Stimulated activated naive B cell treated with anti-CD40 and anti-IgM and Interleukin-4, amounts not matched to agents 10 μg/mL and 1 μg/mL and 100 μg/mL, for 72 hours (primary cell): ENCODE measurements at regions not wholly inside any gene's neighbourhood (a gene's known extent, or its start where the extent isn't known, plus 50 kb on each side); places are given as distances from the start of the nearest gene placed in this dataset.

Source experiments
- ATAC-seq, 2 donors: fragments of 150-1000 bp; cut with Tn5 transposase; replicated peaks; 2 replicates each; pipeline ENCODE4 v1.10.0; 2021; ENCODE audit warnings: moderate library complexity in 1 of 2
- DNase-seq: peaks from one replicate; pipeline ENCODE4 v3.0.0; 2021
- H3K27ac Mint-ChIP-seq: one replicate; pipeline ENCODE4 v1.8.0; 2022; ENCODE audit warnings: mild to moderate bottlenecking, mixed read lengths
- H3K27me3 Mint-ChIP-seq, 2 donors: one replicate each; pipeline ENCODE4 v1.8.0; 2022; ENCODE audit warnings: mixed read lengths in 2 of 2
- H3K36me3 Mint-ChIP-seq, 2 donors: one replicate each; pipeline ENCODE4 v1.8.0; 2022; ENCODE audit warnings: mixed read lengths in 2 of 2, mild to moderate bottlenecking in 1 of 2
- H3K4me1 Mint-ChIP-seq, 2 donors: one replicate each; pipeline ENCODE4 v1.8.0; 2022; ENCODE audit warnings: mixed read lengths in 2 of 2, mild to moderate bottlenecking in 1 of 2
- H3K4me3 Mint-ChIP-seq, 2 donors: one replicate each; pipeline ENCODE4 v1.8.0; 2022; ENCODE audit warnings: mild to moderate bottlenecking in 2 of 2, mixed read lengths in 2 of 2, moderate library complexity in 1 of 2
- H3K9me3 Mint-ChIP-seq, 2 donors: one replicate each; pipeline ENCODE4 v1.8.0; 2022; ENCODE audit warnings: mixed read lengths in 2 of 2, mild to moderate bottlenecking in 1 of 2

DNA sequence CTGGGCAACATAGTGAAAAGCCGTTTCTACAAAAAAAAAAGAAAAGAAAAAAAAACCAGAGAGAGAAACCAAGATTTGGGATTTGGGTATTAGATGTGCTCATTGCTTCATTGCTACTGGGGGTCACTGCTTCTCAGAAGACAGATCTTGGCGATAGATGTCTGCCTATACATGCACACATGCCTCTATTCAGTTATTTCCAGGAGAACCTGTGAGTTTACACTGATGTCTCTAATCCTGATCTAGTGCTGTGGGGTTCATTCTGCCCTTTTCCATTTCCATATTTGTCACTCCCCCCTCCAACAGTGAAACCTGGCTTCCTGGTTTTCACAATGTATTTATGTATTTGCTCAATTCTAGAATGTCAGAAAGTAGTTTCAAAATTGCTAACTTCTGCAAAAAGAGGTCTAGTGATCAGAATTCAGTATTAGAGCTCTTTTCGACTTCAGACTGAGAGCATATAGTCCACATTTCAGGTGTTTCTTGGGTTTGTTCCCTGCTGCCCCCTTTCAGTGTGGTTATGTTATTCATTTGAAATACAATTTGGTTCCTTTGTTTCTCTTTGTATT, 111.0 kb downstream of the SLC25A47 start:
- H3K4me3 Mint-ChIP-seq = no peak overlapping the region
- peak; percentile 62 to 70 for ATAC-seq
- no peaks in the 10 kb centered on the region for H3K27me3 Mint-ChIP-seq
- H3K9me3 Mint-ChIP-seq = no peaks in the 10 kb centered on the region
- peaks cover 19 to 28% of the 10 kb centered on the region in 2 donors for H3K4me1 Mint-ChIP-seq
- no peak overlapping the region for H3K27ac Mint-ChIP-seq
- H3K36me3 Mint-ChIP-seq = peaks cover 2 to 12% of the 10 kb centered on the region in 2 donors
- DNase-seq = no peak

- DNase-seq = no peak
- H3K4me3 Mint-ChIP-seq = no peak overlapping the region
- H3K4me1 Mint-ChIP-seq = peaks cover 20 to 31% of the 10 kb centered on the region in 2 donors
- H3K36me3 Mint-ChIP-seq = peaks cover 2 to 8% of the 10 kb centered on the region in 2 donors
- no peaks in the 10 kb centered on the region for H3K9me3 Mint-ChIP-seq
- no peak for ATAC-seq
- no peaks in the 10 kb centered on the region for H3K27me3 Mint-ChIP-seq
- no peak overlapping the region for H3K27ac Mint-ChIP-seq
These were observed 111.8 kb downstream of the SLC25A47 start for GRCh38 chr14:100434911-100435438.

GRCh38 chr14:100435459-100435858, 112.3 kb downstream of the SLC25A47 start:
- Mint-ChIP-seq H3K27me3 (no peaks in the 10 kb centered on the region), H3K4me1 (peaks cover 24 to 35% of the 10 kb centered on the region in 2 donors), H3K27ac (no peak overlapping the region), H3K36me3 (peaks cover 2 to 4% of the 10 kb centered on the region in 2 donors), H3K9me3 (no peaks in the 10 kb centered on the region), H3K4me3 (no peak overlapping the region)
- DNase-seq (no peak), ATAC-seq (no peak)

DNA sequence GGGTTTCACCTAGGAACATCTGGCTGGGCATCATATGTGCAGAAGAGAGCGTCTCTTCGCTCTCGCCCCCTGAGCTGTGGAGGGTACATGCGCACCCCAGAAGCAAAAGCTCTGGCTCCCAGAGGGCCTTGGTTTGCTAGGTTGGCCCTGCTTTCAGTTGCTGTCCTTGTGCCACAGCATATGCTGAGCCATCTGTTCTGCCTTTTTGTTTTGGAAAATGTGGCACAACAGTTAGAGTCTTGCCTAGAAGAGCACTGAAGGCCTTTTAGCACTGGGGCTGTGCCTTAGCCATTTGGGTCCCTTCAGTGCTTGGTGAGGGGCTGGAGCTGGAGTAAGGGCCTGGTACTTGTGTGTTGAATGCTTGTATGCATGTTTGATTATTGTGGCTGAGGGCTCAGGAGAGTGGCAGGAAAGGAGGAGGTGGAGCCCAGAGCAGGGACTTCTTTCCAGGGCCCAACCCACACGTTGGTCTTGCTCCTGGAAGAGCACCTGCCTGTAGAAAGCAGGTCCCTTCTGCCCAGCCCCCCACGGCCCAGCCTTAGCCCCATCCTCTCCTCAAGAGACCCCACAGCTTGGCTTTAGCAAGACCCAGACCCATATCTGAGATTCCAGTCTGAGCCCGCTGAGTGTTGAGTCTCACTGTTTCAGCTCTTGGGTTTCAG, 113.7 kb downstream of the SLC25A47 start:
- Mint-ChIP-seq H3K36me3 (peaks cover 2 to 3% of the 10 kb centered on the region in 2 donors), H3K4me3 (no peak overlapping the region), H3K27me3 (no peaks in the 10 kb centered on the region), H3K4me1 (peaks cover 30 to 46% of the 10 kb centered on the region in 2 donors), H3K27ac (peak overlapping the region; percentile 26), H3K9me3 (no peaks in the 10 kb centered on the region)
- DNase-seq = no peak
- no peak for ATAC-seq

GRCh38 chr14:100438271-100438670, 115.1 kb downstream of the SLC25A47 start:
- no peak overlapping the region for H3K27ac Mint-ChIP-seq
- DNase-seq (no peak), ATAC-seq (no peak)
- no peak overlapping the region for H3K4me3 Mint-ChIP-seq
- no peaks in the 10 kb centered on the region for H3K27me3 Mint-ChIP-seq
- no peaks in the 10 kb centered on the region for H3K9me3 Mint-ChIP-seq
- H3K4me1 Mint-ChIP-seq = peaks cover 33 to 46% of the 10 kb centered on the region in 2 donors
- no peaks in the 10 kb centered on the region for H3K36me3 Mint-ChIP-seq

DNA sequence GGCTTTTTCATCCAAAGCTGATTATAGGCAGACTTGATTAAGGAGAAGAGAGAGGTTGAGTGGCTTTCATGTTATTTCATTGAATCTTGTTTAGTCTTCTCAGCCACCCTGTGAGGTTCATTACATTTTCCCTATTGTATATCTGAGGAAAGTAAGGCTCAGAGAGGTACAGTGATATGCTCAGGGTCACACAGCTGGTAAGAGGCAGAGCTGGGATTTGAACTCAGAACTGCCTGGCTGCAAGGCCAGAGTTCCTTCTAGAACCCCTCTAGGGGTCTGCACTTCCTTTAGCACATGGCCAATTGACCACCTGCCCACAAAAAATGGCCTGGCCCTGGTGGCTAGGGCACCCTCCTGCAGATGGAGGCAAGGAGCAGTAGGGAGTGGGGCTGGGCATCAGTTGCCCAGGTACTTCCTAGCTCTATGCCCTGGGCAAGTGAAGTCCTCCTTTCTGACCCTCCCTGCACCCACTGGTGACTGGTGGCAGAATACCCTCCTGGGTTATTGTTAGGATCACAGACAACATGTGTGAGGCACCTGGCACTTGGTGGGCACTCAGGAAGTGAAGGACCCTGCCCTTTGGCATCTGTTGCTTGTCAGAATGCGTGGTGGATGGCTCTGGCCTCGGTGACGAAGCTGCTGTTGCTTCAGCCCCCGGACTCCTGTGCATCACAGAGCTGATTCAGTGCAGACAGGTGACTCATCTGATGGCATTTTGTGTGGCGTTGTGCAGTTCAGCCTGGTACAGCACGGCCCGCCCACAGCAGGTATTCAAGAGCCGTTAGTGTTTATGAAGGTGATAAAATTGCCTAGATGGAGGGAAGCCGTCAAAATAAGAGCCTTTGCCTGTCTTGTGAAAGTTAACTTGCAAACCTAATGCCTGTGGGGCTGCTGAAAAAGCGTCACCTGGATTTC, 115.8 kb downstream of the SLC25A47 start:
- Mint-ChIP-seq H3K4me1 (peaks cover 33 to 44% of the 10 kb centered on the region in 2 donors), H3K27ac (no peak overlapping the region)
- peak in 1 of 2 donors; percentile 42 for ATAC-seq

GRCh38 chr14:100439781-100440180, 116.6 kb downstream of the SLC25A47 start:
- no peaks in the 10 kb centered on the region for H3K9me3 Mint-ChIP-seq
- H3K27me3 Mint-ChIP-seq = no peaks in the 10 kb centered on the region
- DNase-seq (no peak), ATAC-seq (no peak)
- peaks cover 25 to 36% of the 10 kb centered on the region in 2 donors for H3K4me1 Mint-ChIP-seq
- no peak overlapping the region for H3K27ac Mint-ChIP-seq
- no peak overlapping the region for H3K4me3 Mint-ChIP-seq
- H3K36me3 Mint-ChIP-seq = no peaks in the 10 kb centered on the region

More for the DNA sequence above, 115.8 kb downstream of the SLC25A47 start:
- DNase-seq = no peak
- Mint-ChIP-seq H3K4me3 (no peak overlapping the region), H3K9me3 (no peaks in the 10 kb centered on the region), H3K27me3 (no peaks in the 10 kb centered on the region), H3K36me3 (no peaks in the 10 kb centered on the region)

- Mint-ChIP-seq H3K4me3 (no peak overlapping the region), H3K27me3 (no peaks in the 10 kb centered on the region), H3K36me3 (no peaks in the 10 kb centered on the region), H3K9me3 (no peaks in the 10 kb centered on the region), H3K27ac (peak overlapping the region; percentile 11), H3K4me1 (peaks cover 23 to 31% of the 10 kb centered on the region in 2 donors)
- DNase-seq (peak; percentile 15), ATAC-seq (peak; percentile 84 to 97)
These were observed 117.1 kb downstream of the SLC25A47 start for GRCh38 chr14:100440207-100440631.

DNA sequence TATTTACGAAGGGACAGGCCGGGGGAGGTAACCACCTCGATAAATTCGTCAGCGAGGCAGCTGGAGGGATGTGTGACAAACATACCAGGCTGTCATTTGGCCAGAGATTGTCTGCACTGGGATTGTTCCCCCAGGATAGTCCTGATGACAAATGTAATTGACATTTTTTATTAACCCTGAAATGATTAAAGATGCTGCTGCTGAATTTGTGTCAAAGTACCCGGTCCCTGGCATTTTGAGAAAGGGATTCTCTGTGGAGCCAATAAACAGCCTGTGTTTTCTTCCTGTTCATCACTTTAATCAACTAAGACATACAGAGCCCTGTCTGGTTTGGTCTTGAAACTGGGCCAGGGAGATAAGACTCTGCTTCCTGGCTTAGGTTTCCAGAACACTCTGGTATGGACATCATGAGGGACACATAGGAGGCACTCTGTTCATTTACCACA, 117.6 kb downstream of the SLC25A47 start:
- Mint-ChIP-seq H3K9me3 (no peaks in the 10 kb centered on the region), H3K4me3 (no peak overlapping the region), H3K27me3 (no peaks in the 10 kb centered on the region), H3K36me3 (no peaks in the 10 kb centered on the region), H3K4me1 (peaks cover 23 to 26% of the 10 kb centered on the region in 2 donors), H3K27ac (peak overlapping the region; percentile 11)
- ATAC-seq = no peak
- no peak for DNase-seq

GRCh38 chr14:100441271-100441947, 118.3 kb downstream of the SLC25A47 start:
- H3K4me1 Mint-ChIP-seq = peaks cover 23 to 25% of the 10 kb centered on the region in 2 donors
- no peaks in the 10 kb centered on the region for H3K27me3 Mint-ChIP-seq
- H3K36me3 Mint-ChIP-seq = no peaks in the 10 kb centered on the region
- no peak overlapping the region for H3K4me3 Mint-ChIP-seq
- DNase-seq (no peak), ATAC-seq (peak in 1 of 2 donors; percentile 55)
- H3K9me3 Mint-ChIP-seq = no peaks in the 10 kb centered on the region
- H3K27ac Mint-ChIP-seq = no peak overlapping the region

GRCh38 chr14:100442036-100442435, 118.9 kb downstream of the SLC25A47 start:
- ATAC-seq = no peak
- H3K4me3 Mint-ChIP-seq = no peak overlapping the region
- H3K9me3 Mint-ChIP-seq = no peaks in the 10 kb centered on the region
- peaks cover 19 to 20% of the 10 kb centered on the region in 2 donors for H3K4me1 Mint-ChIP-seq
- H3K36me3 Mint-ChIP-seq = no peaks in the 10 kb centered on the region
- no peaks in the 10 kb centered on the region for H3K27me3 Mint-ChIP-seq
- no peak overlapping the region for H3K27ac Mint-ChIP-seq
- DNase-seq = no peak

DNA sequence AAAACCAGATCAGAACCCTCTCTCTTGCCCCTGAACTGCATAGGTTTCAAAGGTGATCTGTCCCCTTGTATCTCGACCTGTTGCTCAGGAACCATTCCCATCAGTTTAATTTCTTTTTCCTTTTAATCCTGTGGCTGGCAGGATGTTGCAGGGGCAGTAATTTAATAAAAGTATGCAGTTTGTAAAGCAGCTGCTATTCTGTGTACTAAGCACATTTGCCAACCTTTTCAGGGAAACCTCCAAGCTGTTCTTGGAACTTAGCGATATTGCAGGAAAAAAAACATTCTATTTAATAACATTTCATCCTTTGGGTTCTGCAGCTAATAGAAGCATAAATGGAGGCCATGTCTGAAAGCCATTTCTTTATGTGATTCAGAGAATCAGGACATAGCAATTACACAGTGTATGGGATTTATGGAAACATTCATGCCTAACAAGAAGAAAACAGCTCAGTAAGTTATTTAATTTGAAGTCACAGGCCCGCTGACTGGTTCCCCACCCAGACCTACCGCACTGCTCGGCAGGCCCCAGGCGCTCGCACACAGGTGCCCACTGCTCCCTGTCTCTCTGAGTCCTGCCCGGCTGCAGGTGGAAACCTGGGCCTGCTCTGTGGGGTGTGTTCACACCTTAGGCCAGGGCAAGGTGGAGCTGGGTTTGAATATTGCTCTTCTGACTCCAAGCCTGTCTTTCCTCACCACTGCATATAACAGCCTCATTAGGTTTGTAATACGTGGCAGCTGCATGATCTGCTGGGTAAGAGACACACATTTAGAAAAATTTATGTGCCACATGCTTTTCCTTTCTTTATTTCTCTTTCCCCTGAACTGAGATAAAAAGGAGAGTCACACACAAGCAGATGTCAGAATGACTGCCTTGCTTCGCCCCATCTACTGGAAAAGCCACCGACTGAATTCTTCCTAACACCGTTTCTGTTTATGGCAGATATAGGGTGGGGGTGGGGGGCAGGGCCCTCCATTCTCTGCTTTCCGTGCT, 119.7 kb downstream of the SLC25A47 start:
- DNase-seq = no peak
- Mint-ChIP-seq H3K27me3 (no peaks in the 10 kb centered on the region), H3K27ac (no peak overlapping the region), H3K9me3 (no peaks in the 10 kb centered on the region), H3K4me1 (peaks cover 15 to 24% of the 10 kb centered on the region in 2 donors), H3K36me3 (no peaks in the 10 kb centered on the region), H3K4me3 (no peak overlapping the region)
- ATAC-seq = no peak

DNA sequence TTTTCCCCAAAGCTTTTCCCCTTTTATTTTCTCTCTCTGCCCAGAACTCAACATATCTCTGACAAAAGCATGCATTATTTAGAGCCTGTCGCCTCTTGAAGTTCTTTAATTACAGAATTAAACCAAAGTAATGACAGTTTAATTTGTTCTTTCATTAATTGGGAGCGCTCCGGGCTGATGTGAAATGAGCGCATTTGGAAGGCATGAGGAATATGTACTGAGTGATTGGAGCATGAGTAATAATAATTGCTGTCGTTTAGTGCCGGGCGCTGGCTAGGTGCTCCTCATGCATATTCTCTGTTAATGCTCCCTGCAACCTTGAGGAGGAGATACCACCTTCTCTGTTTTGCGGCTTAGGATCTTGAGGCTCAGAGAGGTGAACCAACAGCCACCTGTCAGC, 120.5 kb downstream of the SLC25A47 start:
- no peak for DNase-seq
- no peak overlapping the region for H3K4me3 Mint-ChIP-seq
- no peaks in the 10 kb centered on the region for H3K27me3 Mint-ChIP-seq
- no peak for ATAC-seq
- H3K4me1 Mint-ChIP-seq = peaks cover 15 to 24% of the 10 kb centered on the region in 2 donors
- H3K36me3 Mint-ChIP-seq = peaks cover 0 to 1% of the 10 kb centered on the region in 2 donors
- no peaks in the 10 kb centered on the region for H3K9me3 Mint-ChIP-seq
- H3K27ac Mint-ChIP-seq = no peak overlapping the region
